Fibroblast of peridontal ligament (primary cell): ENCODE measurements at regions not wholly inside any gene's neighbourhood (a gene's known extent, or its start where the extent isn't known, plus 50 kb on each side); places are given as distances from the start of the nearest gene placed in this dataset.

Experiments
- DNase-seq: peaks from one replicate; pipeline ENCODE4 v3.0.0-alpha.2; 2010; ENCODE audit errors: extremely low read depth

GRCh38 chr2:129233751-129234406, 745.6 kb upstream of the RAB6C start:
- DNase-seq, result no peak

GRCh38 chr2:129236601-129237000, 742.9 kb upstream of the RAB6C start:
- DNase-seq, result no peak

- no peak for DNase-seq
Observed at GRCh38 chr2:129237966-129238725, 741.3 kb upstream of the RAB6C start.

GRCh38 chr2:129239141-129239540, 740.3 kb upstream of the RAB6C start:
- no peak for DNase-seq

- DNase-seq, result no peak
Observed at GRCh38 chr2:129240061-129240460, 739.4 kb upstream of the RAB6C start.

GRCh38 chr2:129242269-129242668, 737.2 kb upstream of the RAB6C start:
- DNase-seq, result no peak

- no peak for DNase-seq
Observed at GRCh38 chr2:129247751-129248150, 731.7 kb upstream of the RAB6C start.

GRCh38 chr2:129248198-129248597, 731.3 kb upstream of the RAB6C start:
- DNase-seq, result no peak

GRCh38 chr2:129252781-129253460, 726.5 kb upstream of the RAB6C start:
- no peak for DNase-seq

- DNase-seq, result no peak
Observed at GRCh38 chr2:129253461-129253812, 726.0 kb upstream of the RAB6C start.

GRCh38 chr2:129254718-129255117, 724.7 kb upstream of the RAB6C start:
- DNase-seq, result no peak

GRCh38 chr2:129255610-129256313, 723.7 kb upstream of the RAB6C start:
- DNase-seq, result no peak

- DNase-seq, result no peak
Observed at GRCh38 chr2:129256642-129257041, 722.8 kb upstream of the RAB6C start.

GRCh38 chr2:129262934-129263333, 716.5 kb upstream of the RAB6C start:
- no peak for DNase-seq

- no peak for DNase-seq
Observed at GRCh38 chr2:129263939-129264338, 715.5 kb upstream of the RAB6C start.

- DNase-seq, result no peak
Observed at GRCh38 chr2:129267559-129267958, 711.9 kb upstream of the RAB6C start.

- DNase-seq, result no peak
Observed at GRCh38 chr2:129273266-129274037, 706.0 kb upstream of the RAB6C start.

GRCh38 chr2:129274038-129274415, 705.4 kb upstream of the RAB6C start:
- DNase-seq, result no peak

GRCh38 chr2:129274918-129275317, 704.5 kb upstream of the RAB6C start:
- no peak for DNase-seq

GRCh38 chr2:129275706-129276105, 703.8 kb upstream of the RAB6C start:
- no peak for DNase-seq

GRCh38 chr2:129276978-129277584, 702.4 kb upstream of the RAB6C start:
- no peak for DNase-seq
